ENCODE measurements at regions not wholly inside any gene's neighbourhood (a gene's known extent, or its start where the extent isn't known, plus 50 kb on each side); places are given as distances from the start of the nearest gene placed in this dataset.

DNA sequence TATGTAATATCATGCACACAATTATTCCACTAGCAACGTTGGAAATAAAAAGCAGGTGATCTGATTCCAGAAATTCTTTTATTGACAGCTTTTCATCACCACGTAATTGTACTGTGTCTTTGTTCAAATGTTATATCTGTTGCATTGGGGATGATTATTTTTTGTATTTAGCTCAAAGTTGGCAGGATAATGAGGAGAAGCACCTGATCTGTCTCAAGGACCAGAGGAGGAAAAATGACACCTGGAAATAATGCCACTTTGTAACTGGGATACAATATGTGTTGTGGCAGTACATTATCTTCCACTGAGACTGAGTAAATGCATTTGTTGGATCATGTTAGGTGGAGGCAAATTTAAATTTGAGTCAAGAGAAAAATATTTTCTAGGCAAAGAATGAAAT lies 1298.8 kb upstream of the CDH6 start:
- DNase-seq (ENCODE audit: low read depth in 1 of 2, low spot score in 1 of 2): no peak
- Histone ChIP-seq H3K4me3 (replicated peaks; ENCODE audit: insufficient read depth, low read length) (no peak overlapping the region), H3K27me3 (ENCODE audit: insufficient read depth, poor library complexity, severe bottlenecking) (no peaks in the 10 kb centered on the region), H3K27ac (replicated peaks) (no peak overlapping the region)
- TF ChIP-seq, protein P1, sequence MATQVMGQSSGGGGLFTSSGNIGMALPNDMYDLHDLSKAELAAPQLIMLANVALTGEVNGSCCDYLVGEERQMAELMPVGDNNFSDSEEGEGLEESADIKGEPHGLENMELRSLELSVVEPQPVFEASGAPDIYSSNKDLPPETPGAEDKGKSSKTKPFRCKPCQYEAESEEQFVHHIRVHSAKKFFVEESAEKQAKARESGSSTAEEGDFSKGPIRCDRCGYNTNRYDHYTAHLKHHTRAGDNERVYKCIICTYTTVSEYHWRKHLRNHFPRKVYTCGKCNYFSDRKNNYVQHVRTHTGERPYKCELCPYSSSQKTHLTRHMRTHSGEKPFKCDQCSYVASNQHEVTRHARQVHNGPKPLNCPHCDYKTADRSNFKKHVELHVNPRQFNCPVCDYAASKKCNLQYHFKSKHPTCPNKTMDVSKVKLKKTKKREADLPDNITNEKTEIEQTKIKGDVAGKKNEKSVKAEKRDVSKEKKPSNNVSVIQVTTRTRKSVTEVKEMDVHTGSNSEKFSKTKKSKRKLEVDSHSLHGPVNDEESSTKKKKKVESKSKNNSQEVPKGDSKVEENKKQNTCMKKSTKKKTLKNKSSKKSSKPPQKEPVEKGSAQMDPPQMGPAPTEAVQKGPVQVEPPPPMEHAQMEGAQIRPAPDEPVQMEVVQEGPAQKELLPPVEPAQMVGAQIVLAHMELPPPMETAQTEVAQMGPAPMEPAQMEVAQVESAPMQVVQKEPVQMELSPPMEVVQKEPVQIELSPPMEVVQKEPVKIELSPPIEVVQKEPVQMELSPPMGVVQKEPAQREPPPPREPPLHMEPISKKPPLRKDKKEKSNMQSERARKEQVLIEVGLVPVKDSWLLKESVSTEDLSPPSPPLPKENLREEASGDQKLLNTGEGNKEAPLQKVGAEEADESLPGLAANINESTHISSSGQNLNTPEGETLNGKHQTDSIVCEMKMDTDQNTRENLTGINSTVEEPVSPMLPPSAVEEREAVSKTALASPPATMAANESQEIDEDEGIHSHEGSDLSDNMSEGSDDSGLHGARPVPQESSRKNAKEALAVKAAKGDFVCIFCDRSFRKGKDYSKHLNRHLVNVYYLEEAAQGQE (IDR thresholded peaks at IDR 0.05; ENCODE audit: insufficient replicate concordance, low read depth): no peak
- TF ChIP-seq SPI1 (IDR thresholded peaks at IDR 0.05; ENCODE audit: borderline replicate concordance, low read depth) (no peak), POLR2AphosphoS5 (IDR thresholded peaks at IDR 0.05; ENCODE audit: low read depth) (no peak), GABPA (IDR thresholded peaks at IDR 0.05; ENCODE audit: low read depth) (no peak)
- TF ChIP-seq, protein P2, sequence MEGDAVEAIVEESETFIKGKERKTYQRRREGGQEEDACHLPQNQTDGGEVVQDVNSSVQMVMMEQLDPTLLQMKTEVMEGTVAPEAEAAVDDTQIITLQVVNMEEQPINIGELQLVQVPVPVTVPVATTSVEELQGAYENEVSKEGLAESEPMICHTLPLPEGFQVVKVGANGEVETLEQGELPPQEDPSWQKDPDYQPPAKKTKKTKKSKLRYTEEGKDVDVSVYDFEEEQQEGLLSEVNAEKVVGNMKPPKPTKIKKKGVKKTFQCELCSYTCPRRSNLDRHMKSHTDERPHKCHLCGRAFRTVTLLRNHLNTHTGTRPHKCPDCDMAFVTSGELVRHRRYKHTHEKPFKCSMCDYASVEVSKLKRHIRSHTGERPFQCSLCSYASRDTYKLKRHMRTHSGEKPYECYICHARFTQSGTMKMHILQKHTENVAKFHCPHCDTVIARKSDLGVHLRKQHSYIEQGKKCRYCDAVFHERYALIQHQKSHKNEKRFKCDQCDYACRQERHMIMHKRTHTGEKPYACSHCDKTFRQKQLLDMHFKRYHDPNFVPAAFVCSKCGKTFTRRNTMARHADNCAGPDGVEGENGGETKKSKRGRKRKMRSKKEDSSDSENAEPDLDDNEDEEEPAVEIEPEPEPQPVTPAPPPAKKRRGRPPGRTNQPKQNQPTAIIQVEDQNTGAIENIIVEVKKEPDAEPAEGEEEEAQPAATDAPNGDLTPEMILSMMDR (IDR thresholded peaks at IDR 0.05; ENCODE audit: insufficient read depth, low read length): no peak

DNA sequence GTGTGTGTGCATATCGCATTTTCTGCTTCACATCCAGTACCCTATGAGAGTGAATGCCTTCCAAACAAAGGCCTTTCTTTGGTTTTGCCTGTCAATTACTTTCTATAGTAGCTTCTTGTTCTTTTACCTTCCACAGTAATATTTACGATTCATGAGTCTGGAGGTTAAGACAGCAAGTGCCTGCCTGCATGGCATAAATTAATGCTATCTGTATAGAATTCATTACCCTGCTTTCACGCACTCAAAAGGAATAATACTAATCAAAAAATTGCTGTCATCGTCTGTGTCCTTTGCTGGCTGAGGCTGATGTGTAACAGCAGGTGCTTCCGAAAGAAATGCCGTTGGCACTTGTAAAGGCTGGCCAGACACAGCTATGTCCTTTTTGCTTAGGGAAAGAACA lies 1304.4 kb upstream of the CDH6 start:
- no peak overlapping the region for H3K4me3 ChIP-seq (replicated peaks; ENCODE audit: insufficient read depth, low read length)
- TF ChIP-seq, protein P2 (IDR thresholded peaks at IDR 0.05; ENCODE audit: insufficient read depth, low read length): no peak
- TF ChIP-seq, protein P1 (IDR thresholded peaks at IDR 0.05; ENCODE audit: insufficient replicate concordance, low read depth): no peak
- TF ChIP-seq POLR2AphosphoS5 (IDR thresholded peaks at IDR 0.05; ENCODE audit: low read depth) (no peak), GABPA (IDR thresholded peaks at IDR 0.05; ENCODE audit: low read depth) (no peak), SPI1 (IDR thresholded peaks at IDR 0.05; ENCODE audit: borderline replicate concordance, low read depth) (no peak)
- no peak overlapping the region for H3K27ac ChIP-seq (replicated peaks)
- DNase-seq (ENCODE audit: low read depth in 1 of 2, low spot score in 1 of 2): no peak
- H3K27me3 ChIP-seq (ENCODE audit: insufficient read depth, poor library complexity, severe bottlenecking): no peaks in the 10 kb centered on the region

DNA sequence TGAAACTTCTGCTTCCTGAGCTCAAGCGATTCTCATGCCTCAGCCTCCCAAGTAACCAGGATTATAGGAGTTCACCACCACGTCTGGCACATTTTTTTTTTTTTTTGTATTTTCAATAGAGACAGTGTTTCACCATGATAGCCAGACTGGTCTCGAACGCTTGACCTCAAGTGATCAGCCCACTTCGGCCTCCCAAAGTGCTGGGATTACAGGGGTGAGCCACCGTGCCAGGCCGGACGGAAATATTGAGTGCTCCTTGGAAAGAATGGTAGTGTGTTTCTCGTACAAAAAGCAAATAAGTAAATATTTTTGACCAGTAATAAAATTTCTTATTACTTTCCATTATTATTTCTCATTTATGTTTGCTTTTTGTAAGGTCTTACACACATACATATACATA lies 1307.9 kb upstream of the CDH6 start:
- Histone ChIP-seq H3K4me3 (replicated peaks; ENCODE audit: insufficient read depth, low read length) (no peak overlapping the region), H3K27me3 (ENCODE audit: insufficient read depth, poor library complexity, severe bottlenecking) (no peaks in the 10 kb centered on the region), H3K27ac (replicated peaks) (no peak overlapping the region)
- no peak for DNase-seq (ENCODE audit: low read depth in 1 of 2, low spot score in 1 of 2)
- TF ChIP-seq POLR2AphosphoS5 (IDR thresholded peaks at IDR 0.05; ENCODE audit: low read depth) (no peak), GABPA (IDR thresholded peaks at IDR 0.05; ENCODE audit: low read depth) (no peak)

DNA sequence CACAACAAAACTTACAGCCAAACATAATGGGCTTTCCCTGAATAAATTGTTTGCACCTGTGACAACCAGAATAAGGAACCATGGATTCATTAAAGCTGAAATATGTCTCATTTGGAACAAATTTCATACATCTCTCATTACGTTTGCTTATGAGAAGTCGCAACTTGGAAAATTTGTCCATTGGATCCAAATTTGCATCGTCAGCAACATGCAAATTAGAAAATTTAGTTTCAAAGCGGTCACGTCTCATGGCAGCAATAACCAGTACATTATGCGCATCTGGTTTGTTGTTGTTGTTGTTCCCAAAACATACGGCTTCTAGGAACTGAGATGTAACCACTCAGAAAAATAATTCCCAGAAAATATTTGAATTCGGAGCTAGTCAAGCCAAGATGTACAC lies 1311.5 kb upstream of the CDH6 start:
- DNase-seq (ENCODE audit: low read depth in 1 of 2, low spot score in 1 of 2): no peak
- Histone ChIP-seq H3K27ac (replicated peaks) (no peak overlapping the region), H3K27me3 (ENCODE audit: insufficient read depth, poor library complexity, severe bottlenecking) (no peaks in the 10 kb centered on the region), H3K4me3 (replicated peaks; ENCODE audit: insufficient read depth, low read length) (no peak overlapping the region)
- TF ChIP-seq, protein P1 (IDR thresholded peaks at IDR 0.05; ENCODE audit: insufficient replicate concordance, low read depth): no peak
- TF ChIP-seq POLR2AphosphoS5 (IDR thresholded peaks at IDR 0.05; ENCODE audit: low read depth) (no peak), GABPA (IDR thresholded peaks at IDR 0.05; ENCODE audit: low read depth) (no peak), SPI1 (IDR thresholded peaks at IDR 0.05; ENCODE audit: borderline replicate concordance, low read depth) (no peak)
- TF ChIP-seq, protein P2 (IDR thresholded peaks at IDR 0.05; ENCODE audit: insufficient read depth, low read length): no peak

Data from HL-60 (cell line).